Neural cell (in vitro differentiated cells): ENCODE measurements at regions not wholly inside any gene's neighbourhood (a gene's known extent, or its start where the extent isn't known, plus 50 kb on each side); places are given as distances from the start of the nearest gene placed in this dataset.

Experiments used
- H2AFZ ChIP-seq: fragments of 200-600, 300-800 bp; sonication (generic), shearing (Covaris generic); 2 replicates; pipeline ENCODE4 v1.6.0; 2014; ENCODE audit warnings: low read depth, mild to moderate bottlenecking, antibody characterized with exemption, low read length, moderate library complexity
- H3F3A ChIP-seq: fragments of 200-600 bp; shearing (Covaris generic); 2 replicates; pipeline ENCODE4 v1.6.1; 2016; ENCODE audit warnings: mild to moderate bottlenecking, moderate library complexity, mixed read lengths, antibody characterized with exemption, low read length; ENCODE audit not compliant: insufficient read depth, poor library complexity, severe bottlenecking
- H3K27ac ChIP-seq: fragments of 200-600, 300-800 bp; sonication (generic), shearing (Covaris generic); 2 replicates; pipeline ENCODE4 v1.5.1; 2014; ENCODE audit warnings: mild to moderate bottlenecking, low read length, moderate library complexity
- H3K27me3 ChIP-seq: fragments of 300-800, 200-600 bp; sonication (generic), shearing (Covaris generic); 2 replicates; pipeline ENCODE4 v1.6.0; 2014; ENCODE audit warnings: mild to moderate bottlenecking, low read depth, low read length, moderate library complexity; ENCODE audit not compliant: insufficient read depth
- H3K36me3 ChIP-seq: fragments of 300-800, 200-600 bp; sonication (generic), shearing (Covaris generic); 2 replicates; pipeline ENCODE4 v1.5.1; 2014; ENCODE audit warnings: mild to moderate bottlenecking, antibody characterized with exemption, low read length, moderate library complexity; ENCODE audit not compliant: insufficient read depth
- H3K4me2 ChIP-seq: fragments of 300-800, 200-600 bp; sonication (generic), shearing (Covaris generic); 2 replicates; pipeline ENCODE4 v1.6.0; 2014; ENCODE audit warnings: mild to moderate bottlenecking, low read length
- H3K4me3 ChIP-seq: fragments of 300-800, 200-600 bp; sonication (generic), shearing (Covaris generic); 2 replicates; pipeline ENCODE4 v1.5.1; 2014; ENCODE audit warnings: mild to moderate bottlenecking, low read length, moderate library complexity
- H3K79me2 ChIP-seq: fragments of 200-600 bp; shearing (Covaris generic); replicated peaks from 2 replicates; pipeline ENCODE4 v1.6.0; 2014; ENCODE audit warnings: mild to moderate bottlenecking, low read length, moderate library complexity; ENCODE audit not compliant: insufficient read depth
- H3K9ac ChIP-seq: fragments of 300-800, 200-600 bp; sonication (generic), shearing (Covaris generic); 2 replicates; pipeline ENCODE4 v1.6.1; 2016; ENCODE audit warnings: mild to moderate bottlenecking, low read length, mixed read lengths
- H3K9me2 ChIP-seq: fragments of 200-600 bp; shearing (Covaris generic); 2 replicates; pipeline ENCODE4 v1.6.1; 2016; ENCODE audit warnings: mild to moderate bottlenecking, low read length, mixed read lengths; ENCODE audit not compliant: insufficient read depth
- H3K9me3 ChIP-seq: fragments of 200-600, 300-800 bp; sonication (generic), shearing (Covaris generic); 2 replicates; pipeline ENCODE4 v1.6.1; 2016; ENCODE audit warnings: mild to moderate bottlenecking, mixed run types, low read length, moderate library complexity, mixed read lengths
- H4K20me1 ChIP-seq: fragments of 200-600 bp; shearing (Covaris generic); 2 replicates; pipeline ENCODE4 v1.6.1; 2016; ENCODE audit warnings: mild to moderate bottlenecking, mixed run types; ENCODE audit not compliant: insufficient read depth
- CTCF ChIP-seq: fragments of 450-650 bp; IDR thresholded peaks from 2 replicates; pipeline ENCODE4 v1.5.1; 2014; ENCODE audit warnings: antibody characterized with exemption, mild to moderate bottlenecking, moderate library complexity; ENCODE audit not compliant: poor library complexity, severe bottlenecking
- EP300 ChIP-seq: fragments of 450-650 bp; conservative IDR thresholded peaks from 2 replicates; pipeline ENCODE4 v1.6.1; 2014; ENCODE audit warnings: antibody characterized with exemption, mild to moderate bottlenecking, moderate library complexity; ENCODE audit not compliant: poor library complexity, severe bottlenecking
- EZH2 ChIP-seq: fragments of 200-600, 300-800 bp; shearing (Covaris generic), sonication (generic); IDR thresholded peaks from 2 replicates; pipeline ENCODE4 v1.6.1; 2014; ENCODE audit warnings: antibody characterized with exemption, low read length, borderline replicate concordance, mild to moderate bottlenecking; ENCODE audit not compliant: insufficient read depth, poor library complexity, severe bottlenecking
- MXI1 ChIP-seq: fragments of 450-650 bp; conservative IDR thresholded peaks from 2 replicates; pipeline ENCODE4 v1.6.1; 2014; ENCODE audit warnings: antibody characterized with exemption, mild to moderate bottlenecking; ENCODE audit not compliant: poor library complexity, severe bottlenecking
- POLR2AphosphoS5 ChIP-seq: IDR thresholded peaks from 2 replicates; pipeline ENCODE4 v1.6.1; 2012
- RAD21 ChIP-seq: fragments of 450-650 bp; conservative IDR thresholded peaks from 2 replicates; pipeline ENCODE4 v1.6.1; 2014; ENCODE audit warnings: antibody characterized with exemption, mild to moderate bottlenecking, moderate library complexity
- REST ChIP-seq: IDR thresholded peaks from 2 replicates; pipeline ENCODE4 v1.6.1; 2012; ENCODE audit warnings: borderline replicate concordance
- SMC3 ChIP-seq: fragments of 450-650 bp; conservative IDR thresholded peaks from 2 replicates; pipeline ENCODE4 v1.6.1; 2014; ENCODE audit warnings: antibody characterized with exemption, mild to moderate bottlenecking, moderate library complexity; ENCODE audit not compliant: poor library complexity
- TAF1 ChIP-seq: IDR thresholded peaks from 2 replicates; pipeline ENCODE4 v1.6.1; 2012; ENCODE audit warnings: low read depth

GRCh38 chr2:150689590-150689989 lies 202.1 kb upstream of the RND3 start:
- H3F3A ChIP-seq: no peaks in the 10 kb centered on the region
- no peak overlapping the region for H3K9ac ChIP-seq
- H2AFZ ChIP-seq: no peak overlapping the region
- H3K79me2 ChIP-seq: no peaks in the 10 kb centered on the region
- no peaks in the 10 kb centered on the region for H3K9me3 ChIP-seq
- no peak overlapping the region for H3K27ac ChIP-seq
- H3K4me2 ChIP-seq: no peak overlapping the region
- H3K36me3 ChIP-seq: no peaks in the 10 kb centered on the region
- H3K4me3 ChIP-seq: no peak overlapping the region
- no peaks in the 10 kb centered on the region for H4K20me1 ChIP-seq
- H3K9me2 ChIP-seq: no peaks in the 10 kb centered on the region
- TF ChIP-seq EZH2 (no peak), RAD21 (no peak), CTCF (no peak), TAF1 (no peak), EP300 (no peak), SMC3 (no peak), POLR2AphosphoS5 (no peak), REST (no peak)
- no peaks in the 10 kb centered on the region for H3K27me3 ChIP-seq

GRCh38 chr2:150688016-150688415 lies 200.5 kb upstream of the RND3 start:
- no peak overlapping the region for H3K4me3 ChIP-seq
- no peaks in the 10 kb centered on the region for H4K20me1 ChIP-seq
- H3K79me2 ChIP-seq: no peaks in the 10 kb centered on the region
- no peak overlapping the region for H3K4me2 ChIP-seq
- no peaks in the 10 kb centered on the region for H3K27me3 ChIP-seq
- H3K9me3 ChIP-seq: no peaks in the 10 kb centered on the region
- H3K9ac ChIP-seq: no peak overlapping the region
- H3K9me2 ChIP-seq: no peaks in the 10 kb centered on the region
- H3K27ac ChIP-seq: no peak overlapping the region
- H3K36me3 ChIP-seq: no peaks in the 10 kb centered on the region
- no peak overlapping the region for H2AFZ ChIP-seq
- TF ChIP-seq RAD21 (no peak), EP300 (no peak), REST (no peak), MXI1 (no peak), POLR2AphosphoS5 (no peak), CTCF (no peak), EZH2 (no peak), TAF1 (no peak), SMC3 (no peak)
- H3F3A ChIP-seq: no peaks in the 10 kb centered on the region
